Lung (tissue), 11 donors: ENCODE measurements at regions not wholly inside any gene's neighbourhood (a gene's known extent, or its start where the extent isn't known, plus 50 kb on each side); places are given as distances from the start of the nearest gene placed in this dataset.

Experiments
- ATAC-seq: fragments of 200-7000 bp; cut with Tn5 transposase; one replicate; pipeline ENCODE4 v1.9.1; 2020; ENCODE audit warnings: moderate number of reproducible peaks; ENCODE audit not compliant: insufficient read depth, low FRiP score
- DNase-seq, 3 donors: peaks; one replicate each; pipeline ENCODE4 v3.0.0-alpha.2; 2013 to 2017
- H3K27ac ChIP-seq, 2 donors: one replicate each; pipeline ENCODE4 v1.5.1; 2013; ENCODE audit warnings: mild to moderate bottlenecking in 2 of 2, moderate library complexity in 2 of 2, control low read depth in 1 of 2, inconsistent platforms in 1 of 2, low read depth in 1 of 2, low read length in 1 of 2
- H3K27me3 ChIP-seq, 3 donors: one replicate each; pipeline ENCODE4 v1.5.1; 2013; ENCODE audit warnings: low read length in 2 of 3; ENCODE audit not compliant: control insufficient read depth in 3 of 3, insufficient read depth in 3 of 3
- H3K36me3 ChIP-seq, 4 donors: one replicate each; pipeline ENCODE4 v1.5.1; 2013; ENCODE audit warnings: low read length in 4 of 4, mild to moderate bottlenecking in 1 of 4, moderate library complexity in 1 of 4; ENCODE audit not compliant: control insufficient read depth in 4 of 4, insufficient read depth in 4 of 4
- H3K4me1 ChIP-seq, 5 donors: one replicate each; pipeline ENCODE4 v1.5.1; 2013; ENCODE audit warnings: low read length in 5 of 5, mild to moderate bottlenecking in 2 of 5, moderate library complexity in 1 of 5; ENCODE audit not compliant: control insufficient read depth in 5 of 5, insufficient read depth in 5 of 5
- H3K4me3 ChIP-seq: one replicate; pipeline ENCODE4 v1.5.1; 2013; ENCODE audit warnings: mild to moderate bottlenecking, control low read depth, moderate library complexity
- H3K9ac ChIP-seq, 2 donors: one replicate each; pipeline ENCODE4 v1.5.1; 2013; ENCODE audit warnings: low read length in 2 of 2, control low read depth in 1 of 2; ENCODE audit not compliant: insufficient read depth in 1 of 2
- H3K9me3 ChIP-seq, 4 donors: one replicate each; pipeline ENCODE4 v1.5.1; 2013; ENCODE audit warnings: low read length in 3 of 4, mild to moderate bottlenecking in 1 of 4, moderate library complexity in 1 of 4; ENCODE audit not compliant: control insufficient read depth in 4 of 4, insufficient read depth in 3 of 4
- CTCF ChIP-seq: IDR thresholded peaks from 2 replicates; pipeline ENCODE4 v1.5.1; 2012; ENCODE audit warnings: mild to moderate bottlenecking; ENCODE audit errors: control extremely low read depth, extremely low read depth
- WGBS, 2 donors: extraction: QIAGEN DNeasy Blood & Tissue Kit; methylation state at CpG; one replicate each; pipeline ENCODE4 v1.1.7; 2013; 5-methylcytosine and 5-hydroxymethylcytosine counted together
- donor health status: control.
- donor health status: control.
- donor health status: Bipolar disorder and iron deficiency.
- donor health status: healthy.
- donor health status: DM: yes; HTN: yes; CAD: no.

- ATAC-seq (no peak), DNase-seq (no peak)
- Histone ChIP-seq H3K9ac (no peak overlapping the region), H3K27ac (no peak overlapping the region), H3K9me3 (no peaks in the 10 kb centered on the region), H3K27me3 (peaks cover 0 to 13% (median 0%) of the 10 kb centered on the region in 3 donors), H3K36me3 (no peaks in the 10 kb centered on the region), H3K4me1 (no peaks in the 10 kb centered on the region), H3K4me3 (no peak overlapping the region)
- 69 to 80% methylated on average over 5 of the region's 5 CpGs for WGBS, 2 donors
- TF ChIP-seq CTCF, result no peak
Measured at GRCh38 chr22:49047447-49047846, 780.2 kb downstream of the BRD1 start.

GRCh38 chr22:49046546-49047361, 780.9 kb downstream of the BRD1 start:
- H3K4me3 ChIP-seq, result no peak overlapping the region
- DNase-seq (peak; percentile 43 to 63 (median 50)), ATAC-seq (no peak)
- WGBS, 2 donors, result 56 to 61% methylated on average over 17 of the region's 17 CpGs
- no peaks in the 10 kb centered on the region for H3K36me3 ChIP-seq
- H3K27me3 ChIP-seq, result peaks cover 0 to 12% (median 0%) of the 10 kb centered on the region in 3 donors
- TF ChIP-seq CTCF, result no peak
- H3K27ac ChIP-seq, result no peak overlapping the region
- no peaks in the 10 kb centered on the region for H3K9me3 ChIP-seq
- H3K9ac ChIP-seq, result no peak overlapping the region
- no peaks in the 10 kb centered on the region for H3K4me1 ChIP-seq

GRCh38 chr22:49046000-49046545, 781.6 kb downstream of the BRD1 start:
- DNase-seq (no peak), ATAC-seq (no peak)
- H3K27me3 ChIP-seq, result peaks cover 0 to 12% (median 0%) of the 10 kb centered on the region in 3 donors
- no peak overlapping the region for H3K27ac ChIP-seq
- no peaks in the 10 kb centered on the region for H3K4me1 ChIP-seq
- no peak for TF ChIP-seq CTCF
- 64 to 69% methylated on average over 9 of the region's 9 CpGs for WGBS, 2 donors
- H3K4me3 ChIP-seq, result no peak overlapping the region
- no peaks in the 10 kb centered on the region for H3K9me3 ChIP-seq
- no peak overlapping the region for H3K9ac ChIP-seq
- no peaks in the 10 kb centered on the region for H3K36me3 ChIP-seq
